Smooth muscle cell (in vitro differentiated cells): ENCODE measurements at regions not wholly inside any gene's neighbourhood (a gene's known extent, or its start where the extent isn't known, plus 50 kb on each side); places are given as distances from the start of the nearest gene placed in this dataset.
A peak's percentile ranks its signal among the peaks of the same experiment; 100 is the strongest.
"Not testable (repeated sequence)": the region's sequence is repeated elsewhere in the genome, so short reads cannot be mapped to it uniquely, and the experiment has no call there.

Experiments used
- DNase-seq: peaks from one replicate; lab custom pipeline; 2025; ENCODE audit not compliant: unreplicated experiment; lab: John Stamatoyannopoulos, UW
- H2AFZ ChIP-seq: fragments of 200-600 bp; sonication (generic); 2 replicates; pipeline ENCODE4 v1.6.0; 2016; ENCODE audit warnings: antibody characterized with exemption, low read depth, mild to moderate bottlenecking
- H3F3A ChIP-seq: fragments of 200-600 bp; sonication (generic); 2 replicates; pipeline ENCODE4 v1.6.0; 2017; ENCODE audit warnings: antibody characterized with exemption, low read depth
- H3K27ac ChIP-seq: fragments of 200-600 bp; sonication (generic); 2 replicates; pipeline ENCODE4 v1.5.1; 2016; ENCODE audit warnings: low read depth, mild to moderate bottlenecking
- H3K27me3 ChIP-seq: fragments of 200-600 bp; sonication (generic); 2 replicates; pipeline ENCODE4 v1.6.1; 2016; ENCODE audit warnings: low read depth, mild to moderate bottlenecking
- H3K36me3 ChIP-seq: fragments of 200-600 bp; sonication (generic); 2 replicates; pipeline ENCODE4 v1.5.1; 2016; ENCODE audit warnings: low read depth
- H3K4me1 ChIP-seq: fragments of 200-600 bp; sonication (generic); 2 replicates; pipeline ENCODE4 v1.5.1; 2016; ENCODE audit warnings: low read depth
- H3K4me2 ChIP-seq: fragments of 200-600 bp; sonication (generic); 2 replicates; pipeline ENCODE4 v1.6.0; 2016; ENCODE audit warnings: mild to moderate bottlenecking
- H3K4me3 ChIP-seq: fragments of 200-600 bp; sonication (generic); 2 replicates; pipeline ENCODE4 v1.5.1; 2016; ENCODE audit warnings: mild to moderate bottlenecking
- H3K79me2 ChIP-seq: fragments of 200-600 bp; sonication (generic); 2 replicates; pipeline ENCODE4 v1.6.0; 2016; ENCODE audit warnings: low read depth, mild to moderate bottlenecking
- H3K9ac ChIP-seq: fragments of 200-600 bp; sonication (generic); 2 replicates; pipeline ENCODE4 v1.6.0; 2016; ENCODE audit warnings: low read depth
- H3K9me3 ChIP-seq: fragments of 200-600 bp; sonication (generic); replicated peaks from 2 replicates; pipeline ENCODE4 v1.5.1; 2016; ENCODE audit warnings: low read depth
- H4K20me1 ChIP-seq: fragments of 200-600 bp; sonication (generic); 2 replicates; pipeline ENCODE4 v1.6.0; 2016; ENCODE audit warnings: low read depth
- CTCF ChIP-seq: fragments of 200-600 bp; sonication (generic); IDR thresholded peaks from 2 replicates; pipeline ENCODE4 v1.5.1; 2017; ENCODE audit warnings: borderline replicate concordance, mild to moderate bottlenecking, antibody characterized with exemption; ENCODE audit not compliant: insufficient read depth, poor library complexity, severe bottlenecking
- WGBS: methylation state at CpG from one replicate; pipeline ENCODE4 v1.1.7; 2016; ENCODE audit warnings: low lambda C conversion rate; 5-methylcytosine and 5-hydroxymethylcytosine counted together

GRCh38 chr5:166637295-166637694, 1654.2 kb upstream of the WWC1 start:
- no peaks in the 10 kb centered on the region for H3K79me2 ChIP-seq
- H3K9me3 ChIP-seq: no peaks in the 10 kb centered on the region
- no peaks in the 10 kb centered on the region for H3F3A ChIP-seq
- H3K27ac ChIP-seq: no peak overlapping the region
- peaks cover 16% of the 10 kb centered on the region for H3K4me1 ChIP-seq
- H4K20me1 ChIP-seq: no peaks in the 10 kb centered on the region
- H3K4me2 ChIP-seq: no peak overlapping the region
- no peak overlapping the region for H3K4me3 ChIP-seq
- no peak overlapping the region for H3K9ac ChIP-seq
- 53% methylated on average over 1 of the region's 1 CpG for WGBS
- no peak for TF ChIP-seq CTCF
- H3K27me3 ChIP-seq: no peaks in the 10 kb centered on the region
- no peak for DNase-seq
- H3K36me3 ChIP-seq: no peaks in the 10 kb centered on the region
- no peak overlapping the region for H2AFZ ChIP-seq

- peaks cover 16% of the 10 kb centered on the region for H3K4me1 ChIP-seq
- TF ChIP-seq CTCF: no peak
- H3K9ac ChIP-seq: no peak overlapping the region
- H3K27me3 ChIP-seq: no peaks in the 10 kb centered on the region
- WGBS: 87% methylated on average over 2 of the region's 2 CpGs
- H3K36me3 ChIP-seq: no peaks in the 10 kb centered on the region
- no peak overlapping the region for H3K4me3 ChIP-seq
- no peak overlapping the region for H3K27ac ChIP-seq
- no peaks in the 10 kb centered on the region for H3K9me3 ChIP-seq
- peak overlapping the region; percentile 36 for H3K4me2 ChIP-seq
- no peak for DNase-seq
- H3F3A ChIP-seq: no peaks in the 10 kb centered on the region
- H3K79me2 ChIP-seq: no peaks in the 10 kb centered on the region
- no peaks in the 10 kb centered on the region for H4K20me1 ChIP-seq
- no peak overlapping the region for H2AFZ ChIP-seq
These were observed 1652.3 kb upstream of the WWC1 start for GRCh38 chr5:166639151-166639550.

- H3K27ac ChIP-seq, H3K36me3 ChIP-seq, H3F3A ChIP-seq, H2AFZ ChIP-seq, H3K9me3 ChIP-seq, H4K20me1 ChIP-seq, H3K79me2 ChIP-seq, DNase-seq, H3K27me3 ChIP-seq, H3K9ac ChIP-seq, H3K4me3 ChIP-seq: not testable (repeated sequence)
- 13% methylated on average over 10 of the region's 10 CpGs for WGBS
- Histone ChIP-seq H3K4me2 (peak overlapping the region; percentile 53), H3K4me1 (peaks cover 16% of the 10 kb centered on the region)
These were observed 1651.3 kb upstream of the WWC1 start for GRCh38 chr5:166640136-166640535.

GRCh38 chr5:166648736-166649135, 1642.7 kb upstream of the WWC1 start:
- no peaks in the 10 kb centered on the region for H3K9me3 ChIP-seq
- H3K79me2 ChIP-seq: no peaks in the 10 kb centered on the region
- no peak overlapping the region for H3K9ac ChIP-seq
- WGBS: 94% methylated on average over 1 of the region's 1 CpG
- no peak for TF ChIP-seq CTCF
- no peak overlapping the region for H3K4me3 ChIP-seq
- no peaks in the 10 kb centered on the region for H3K4me1 ChIP-seq
- H2AFZ ChIP-seq: no peak overlapping the region
- H3K4me2 ChIP-seq: no peak overlapping the region
- DNase-seq: no peak
- H3K36me3 ChIP-seq: no peaks in the 10 kb centered on the region
- H4K20me1 ChIP-seq: no peaks in the 10 kb centered on the region
- H3K27me3 ChIP-seq: no peaks in the 10 kb centered on the region
- H3F3A ChIP-seq: no peaks in the 10 kb centered on the region
- no peak overlapping the region for H3K27ac ChIP-seq
